Adrenal gland (tissue), 5 donors: ENCODE measurements at regions not wholly inside any gene's neighbourhood (a gene's known extent, or its start where the extent isn't known, plus 50 kb on each side); places are given as distances from the start of the nearest gene placed in this dataset.

Source experiments
- POLR2A ChIP-seq, 2 donors: fragments of 450-650 bp; IDR thresholded peaks; one replicate each; pipeline ENCODE4 v1.6.1; 2017; ENCODE audit warnings: antibody characterized with exemption in 2 of 2, mild to moderate bottlenecking in 2 of 2, moderate library complexity in 1 of 2
- TF ChIP-seq, protein P1 (sequence below), 6 experiments: fragments of 450-650 bp in 4 of 6; fragments of 200-600 bp in 2 of 6; sonication (generic) in 1 of 6; IDR thresholded peaks; 1 replicate in 5 of 6; 2 replicates in 1 of 6; pipeline versions ENCODE4 v1.5.1 to v1.8.0; 2016 to 2021; ENCODE audit warnings: antibody characterized with exemption in 6 of 6, mild to moderate bottlenecking in 2 of 6, moderate library complexity in 1 of 6
- donor health status: DM: no; HTN: no; CAD: no.

DNA sequence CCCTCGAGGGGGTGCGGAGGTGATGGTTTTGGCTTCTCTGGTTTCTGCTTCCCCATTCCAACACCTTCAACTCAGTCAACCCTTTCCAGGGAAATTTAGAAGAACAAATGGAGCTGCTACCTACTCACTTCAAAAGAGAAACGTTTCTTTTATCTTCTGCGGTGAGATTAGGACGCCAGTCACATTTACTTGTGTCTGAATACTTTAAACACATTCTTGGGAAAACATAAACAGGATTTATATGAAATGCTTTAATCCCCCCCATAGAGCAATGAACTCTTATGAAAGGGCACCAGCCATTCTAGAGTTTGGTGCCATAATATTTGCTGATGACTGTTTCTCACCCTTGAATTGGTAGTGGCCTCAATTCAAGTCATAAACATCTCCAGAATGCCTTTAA, 253.2 kb upstream of the APCDD1 start:
- TF ChIP-seq, protein P1, sequence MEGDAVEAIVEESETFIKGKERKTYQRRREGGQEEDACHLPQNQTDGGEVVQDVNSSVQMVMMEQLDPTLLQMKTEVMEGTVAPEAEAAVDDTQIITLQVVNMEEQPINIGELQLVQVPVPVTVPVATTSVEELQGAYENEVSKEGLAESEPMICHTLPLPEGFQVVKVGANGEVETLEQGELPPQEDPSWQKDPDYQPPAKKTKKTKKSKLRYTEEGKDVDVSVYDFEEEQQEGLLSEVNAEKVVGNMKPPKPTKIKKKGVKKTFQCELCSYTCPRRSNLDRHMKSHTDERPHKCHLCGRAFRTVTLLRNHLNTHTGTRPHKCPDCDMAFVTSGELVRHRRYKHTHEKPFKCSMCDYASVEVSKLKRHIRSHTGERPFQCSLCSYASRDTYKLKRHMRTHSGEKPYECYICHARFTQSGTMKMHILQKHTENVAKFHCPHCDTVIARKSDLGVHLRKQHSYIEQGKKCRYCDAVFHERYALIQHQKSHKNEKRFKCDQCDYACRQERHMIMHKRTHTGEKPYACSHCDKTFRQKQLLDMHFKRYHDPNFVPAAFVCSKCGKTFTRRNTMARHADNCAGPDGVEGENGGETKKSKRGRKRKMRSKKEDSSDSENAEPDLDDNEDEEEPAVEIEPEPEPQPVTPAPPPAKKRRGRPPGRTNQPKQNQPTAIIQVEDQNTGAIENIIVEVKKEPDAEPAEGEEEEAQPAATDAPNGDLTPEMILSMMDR (IDR thresholded peaks at IDR 0.05): no peak
- TF ChIP-seq POLR2A (IDR thresholded peaks at IDR 0.05): no peak
